ENCODE measurements at regions not wholly inside any gene's neighbourhood (a gene's known extent, or its start where the extent isn't known, plus 50 kb on each side); places are given as distances from the start of the nearest gene placed in this dataset.

- Histone ChIP-seq H3K9ac (ENCODE audit: low read length) (no peak overlapping the region), H3K36me3 (ENCODE audit: control insufficient read depth, insufficient read depth, low read length) (no peaks in the 10 kb centered on the region), H3K27ac (ENCODE audit: low read depth, low read length) (peak overlapping the region; percentile 52), H3K4me3 (ENCODE audit: low read length) (no peak overlapping the region), H3K27me3 (ENCODE audit: control insufficient read depth, insufficient read depth, low read length) (no peaks in the 10 kb centered on the region), H3K4me1 (ENCODE audit: control insufficient read depth, insufficient read depth, low read length) (no peaks in the 10 kb centered on the region)
These were observed 87.9 kb upstream of the MAMDC2 start for GRCh38 chr9:69955536-69956355.

- no peak overlapping the region for H3K9ac ChIP-seq (ENCODE audit: low read length)
- H3K27ac ChIP-seq (ENCODE audit: low read depth, low read length), result no peak overlapping the region
- H3K4me3 ChIP-seq (ENCODE audit: low read length), result no peak overlapping the region
- no peaks in the 10 kb centered on the region for H3K4me1 ChIP-seq (ENCODE audit: control insufficient read depth, insufficient read depth, low read length)
- no peaks in the 10 kb centered on the region for H3K36me3 ChIP-seq (ENCODE audit: control insufficient read depth, insufficient read depth, low read length)
- no peaks in the 10 kb centered on the region for H3K27me3 ChIP-seq (ENCODE audit: control insufficient read depth, insufficient read depth, low read length)
These were observed 81.8 kb upstream of the MAMDC2 start for GRCh38 chr9:69961843-69962242.

- no peaks in the 10 kb centered on the region for H3K36me3 ChIP-seq (ENCODE audit: control insufficient read depth, insufficient read depth, low read length)
- H3K27ac ChIP-seq (ENCODE audit: low read depth, low read length), result no peak overlapping the region
- H3K27me3 ChIP-seq (ENCODE audit: control insufficient read depth, insufficient read depth, low read length), result no peaks in the 10 kb centered on the region
- H3K9ac ChIP-seq (ENCODE audit: low read length), result no peak overlapping the region
- H3K4me3 ChIP-seq (ENCODE audit: low read length), result no peak overlapping the region
- H3K4me1 ChIP-seq (ENCODE audit: control insufficient read depth, insufficient read depth, low read length), result no peaks in the 10 kb centered on the region
These were observed 79.8 kb upstream of the MAMDC2 start for GRCh38 chr9:69963803-69964202.

- H3K36me3 ChIP-seq (ENCODE audit: control insufficient read depth, insufficient read depth, low read length), result no peaks in the 10 kb centered on the region
- H3K9ac ChIP-seq (ENCODE audit: low read length), result no peak overlapping the region
- H3K27me3 ChIP-seq (ENCODE audit: control insufficient read depth, insufficient read depth, low read length), result no peaks in the 10 kb centered on the region
- no peak overlapping the region for H3K4me3 ChIP-seq (ENCODE audit: low read length)
- no peaks in the 10 kb centered on the region for H3K4me1 ChIP-seq (ENCODE audit: control insufficient read depth, insufficient read depth, low read length)
- no peak overlapping the region for H3K27ac ChIP-seq (ENCODE audit: low read depth, low read length)
These were observed 79.2 kb upstream of the MAMDC2 start for GRCh38 chr9:69964446-69964845.

DNA sequence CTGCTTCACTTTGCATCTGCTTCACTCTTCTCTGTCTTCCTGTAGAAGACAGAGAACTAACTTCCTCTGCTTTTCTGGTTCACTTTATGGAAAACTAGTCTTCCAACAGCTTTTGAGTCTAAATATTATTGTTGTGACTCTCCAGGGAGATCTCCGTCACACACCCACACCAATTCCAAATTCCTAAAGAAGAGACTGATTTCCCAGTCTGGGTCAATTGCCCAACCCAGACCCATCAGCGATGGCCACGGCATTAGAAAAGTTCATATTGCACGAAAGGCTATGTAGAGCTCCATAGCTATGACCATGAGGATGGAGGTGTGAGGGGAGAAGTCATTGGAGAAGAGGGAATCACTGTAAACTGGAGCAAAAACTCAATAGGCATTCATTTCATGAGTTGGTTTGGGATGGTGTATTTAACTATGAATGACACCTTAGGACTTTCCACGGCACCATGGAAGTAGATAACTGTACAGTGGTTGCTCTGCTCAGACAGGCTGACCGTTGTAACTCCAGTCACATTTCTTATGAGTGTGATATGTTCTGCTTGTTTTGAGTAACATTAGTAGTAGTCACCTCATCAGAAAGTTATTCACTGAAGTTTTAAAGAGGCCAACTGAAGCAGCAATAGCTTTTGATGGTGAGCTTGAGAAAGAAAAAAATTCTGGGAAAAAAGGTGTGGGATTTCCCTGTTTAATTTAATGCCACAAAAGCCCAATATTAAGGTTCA is 78.1 kb upstream of the MAMDC2 start:
- Histone ChIP-seq H3K4me3 (ENCODE audit: low read length) (no peak overlapping the region), H3K9ac (ENCODE audit: low read length) (no peak overlapping the region), H3K27me3 (ENCODE audit: control insufficient read depth, insufficient read depth, low read length) (no peaks in the 10 kb centered on the region), H3K27ac (ENCODE audit: low read depth, low read length) (no peak overlapping the region), H3K4me1 (ENCODE audit: control insufficient read depth, insufficient read depth, low read length) (no peaks in the 10 kb centered on the region), H3K36me3 (ENCODE audit: control insufficient read depth, insufficient read depth, low read length) (no peaks in the 10 kb centered on the region)

DNA sequence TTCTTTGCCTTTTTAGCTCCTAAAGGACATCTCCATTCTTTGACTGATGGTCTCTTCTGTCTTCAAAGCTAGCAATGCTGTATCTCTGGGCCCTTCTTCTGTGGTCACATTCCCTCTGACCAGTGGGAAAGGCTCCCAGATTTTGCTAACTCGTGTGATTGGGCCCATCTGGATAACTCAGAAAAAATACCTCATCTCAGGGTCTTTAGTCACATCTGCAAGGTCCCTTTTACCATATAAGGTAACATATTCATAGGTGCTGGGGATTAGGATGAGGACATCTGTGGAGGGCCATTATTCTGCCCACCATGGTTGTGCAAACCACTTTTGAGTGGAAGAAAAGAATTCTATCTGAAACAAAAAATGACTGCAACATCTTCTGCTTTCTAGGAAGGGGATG is 76.3 kb upstream of the MAMDC2 start:
- H3K36me3 ChIP-seq (ENCODE audit: control insufficient read depth, insufficient read depth, low read length), result no peaks in the 10 kb centered on the region
- H3K27me3 ChIP-seq (ENCODE audit: control insufficient read depth, insufficient read depth, low read length), result no peaks in the 10 kb centered on the region
- H3K4me1 ChIP-seq (ENCODE audit: control insufficient read depth, insufficient read depth, low read length), result no peaks in the 10 kb centered on the region
- H3K9ac ChIP-seq (ENCODE audit: low read length), result no peak overlapping the region
- H3K4me3 ChIP-seq (ENCODE audit: low read length), result no peak overlapping the region
- no peak overlapping the region for H3K27ac ChIP-seq (ENCODE audit: low read depth, low read length)

- Histone ChIP-seq H3K27ac (ENCODE audit: low read depth, low read length) (no peak overlapping the region), H3K4me1 (ENCODE audit: control insufficient read depth, insufficient read depth, low read length) (no peaks in the 10 kb centered on the region), H3K4me3 (ENCODE audit: low read length) (no peak overlapping the region), H3K27me3 (ENCODE audit: control insufficient read depth, insufficient read depth, low read length) (no peaks in the 10 kb centered on the region), H3K36me3 (ENCODE audit: control insufficient read depth, insufficient read depth, low read length) (no peaks in the 10 kb centered on the region), H3K9ac (ENCODE audit: low read length) (no peak overlapping the region)
These were observed 73.6 kb upstream of the MAMDC2 start for GRCh38 chr9:69970001-69970533.

- Histone ChIP-seq H3K4me1 (ENCODE audit: control insufficient read depth, insufficient read depth, low read length) (no peaks in the 10 kb centered on the region), H3K9ac (ENCODE audit: low read length) (no peak overlapping the region), H3K4me3 (ENCODE audit: low read length) (no peak overlapping the region), H3K36me3 (ENCODE audit: control insufficient read depth, insufficient read depth, low read length) (no peaks in the 10 kb centered on the region), H3K27ac (ENCODE audit: low read depth, low read length) (no peak overlapping the region), H3K27me3 (ENCODE audit: control insufficient read depth, insufficient read depth, low read length) (no peaks in the 10 kb centered on the region)
These were observed 71.8 kb upstream of the MAMDC2 start for GRCh38 chr9:69971643-69972449.

GRCh38 chr9:69975681-69976080 is 68.0 kb upstream of the MAMDC2 start:
- Histone ChIP-seq H3K4me1 (ENCODE audit: control insufficient read depth, insufficient read depth, low read length) (no peaks in the 10 kb centered on the region), H3K9ac (ENCODE audit: low read length) (no peak overlapping the region), H3K36me3 (ENCODE audit: control insufficient read depth, insufficient read depth, low read length) (no peaks in the 10 kb centered on the region), H3K27me3 (ENCODE audit: control insufficient read depth, insufficient read depth, low read length) (no peaks in the 10 kb centered on the region), H3K27ac (ENCODE audit: low read depth, low read length) (no peak overlapping the region), H3K4me3 (ENCODE audit: low read length) (no peak overlapping the region)

DNA sequence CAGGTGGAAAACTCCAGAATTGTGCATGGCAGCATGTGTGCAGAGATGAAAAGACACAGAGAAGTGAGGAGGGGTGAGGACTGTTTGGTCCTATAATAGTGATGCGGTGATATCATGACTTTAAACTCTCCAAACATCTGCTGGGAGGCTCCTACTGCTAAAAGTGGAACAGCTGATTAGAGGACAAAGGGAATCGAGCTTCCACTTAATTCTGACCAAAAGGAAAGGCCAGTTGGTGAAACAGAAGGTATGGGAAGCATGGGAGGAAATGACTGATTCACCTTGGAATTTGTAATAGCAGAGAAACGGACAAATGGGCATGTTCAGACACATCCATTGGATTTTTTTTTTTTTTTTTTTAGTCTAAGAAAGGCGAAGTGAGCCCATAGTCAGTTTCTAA is 67.5 kb upstream of the MAMDC2 start:
- H3K27me3 ChIP-seq (ENCODE audit: control insufficient read depth, insufficient read depth, low read length), result no peaks in the 10 kb centered on the region
- no peaks in the 10 kb centered on the region for H3K4me1 ChIP-seq (ENCODE audit: control insufficient read depth, insufficient read depth, low read length)
- no peak overlapping the region for H3K9ac ChIP-seq (ENCODE audit: low read length)
- no peaks in the 10 kb centered on the region for H3K36me3 ChIP-seq (ENCODE audit: control insufficient read depth, insufficient read depth, low read length)
- H3K27ac ChIP-seq (ENCODE audit: low read depth, low read length), result no peak overlapping the region
- no peak overlapping the region for H3K4me3 ChIP-seq (ENCODE audit: low read length)

GRCh38 chr9:69980041-69980440 is 63.6 kb upstream of the MAMDC2 start:
- H3K27me3 ChIP-seq (ENCODE audit: control insufficient read depth, insufficient read depth, low read length), result no peaks in the 10 kb centered on the region
- no peak overlapping the region for H3K27ac ChIP-seq (ENCODE audit: low read depth, low read length)

GRCh38 chr9:69980591-69980990 is 63.1 kb upstream of the MAMDC2 start:
- Histone ChIP-seq H3K27me3 (ENCODE audit: control insufficient read depth, insufficient read depth, low read length) (no peaks in the 10 kb centered on the region), H3K4me1 (ENCODE audit: control insufficient read depth, insufficient read depth, low read length) (no peaks in the 10 kb centered on the region), H3K36me3 (ENCODE audit: control insufficient read depth, insufficient read depth, low read length) (no peaks in the 10 kb centered on the region), H3K27ac (ENCODE audit: low read depth, low read length) (no peak overlapping the region), H3K4me3 (ENCODE audit: low read length) (no peak overlapping the region), H3K9ac (ENCODE audit: low read length) (no peak overlapping the region)

More at GRCh38 chr9:69980041-69980440, 63.6 kb upstream of the MAMDC2 start:
- no peak overlapping the region for H3K4me3 ChIP-seq (ENCODE audit: low read length)
- H3K36me3 ChIP-seq (ENCODE audit: control insufficient read depth, insufficient read depth, low read length), result no peaks in the 10 kb centered on the region
- no peaks in the 10 kb centered on the region for H3K4me1 ChIP-seq (ENCODE audit: control insufficient read depth, insufficient read depth, low read length)
- H3K9ac ChIP-seq (ENCODE audit: low read length), result no peak overlapping the region

Measured in rectal smooth muscle tissue (tissue), 1 donor.